HEK293 (cell line): ENCODE measurements at regions not wholly inside any gene's neighbourhood (a gene's known extent, or its start where the extent isn't known, plus 50 kb on each side); places are given as distances from the start of the nearest gene placed in this dataset.

Experiments
- CTCF ChIA-PET: fragments of 350-600 bp; formaldehyde crosslinking; extraction: SDS; loops from one replicate; lab custom pipeline; 2021; ENCODE audit warnings: antibody characterized with exemption; lab: Yijun Ruan, JAX
- POLR2A ChIA-PET: fragments of 300-600 bp; formaldehyde crosslinking; extraction: SDS; loops from one replicate; lab custom pipeline; 2020; ENCODE audit warnings: antibody characterized with exemption, inconsistent platforms; lab: Yijun Ruan, JAX
- H3K27ac ChIP-seq: fragments of 200-500 bp; sonication (Bioruptor generic); 2 replicates; pipeline ENCODE4 v1.5.1; 2014; ENCODE audit warnings: low read depth, low read length, control low read depth, inconsistent platforms; ENCODE audit errors: extremely low read depth
- H3K36me3 ChIP-seq, 2 experiments: fragments of 200-500 bp in 1 of 2; sonication (Bioruptor generic) in 1 of 2; 1 replicate in 1 of 2; 2 replicates in 1 of 2; pipeline ENCODE4 v1.5.1; 2014 to 2017; ENCODE audit warnings: inconsistent platforms in 2 of 2, low read length in 2 of 2; ENCODE audit not compliant: control insufficient read depth in 2 of 2, insufficient read depth in 1 of 2
- H3K4me1 ChIP-seq: fragments of 200-500 bp; sonication (Bioruptor generic); 2 replicates; pipeline ENCODE4 v1.5.1; 2014; ENCODE audit warnings: mild to moderate bottlenecking, low read length, inconsistent platforms; ENCODE audit not compliant: control insufficient read depth, insufficient read depth
- H3K4me3 ChIP-seq: 2 replicates; pipeline ENCODE4 v1.5.1; 2011; ENCODE audit warnings: low read depth, mild to moderate bottlenecking, control low read depth, low read length, moderate library complexity
- H3K9me3 ChIP-seq: fragments of 200-500 bp; sonication (Bioruptor generic); 2 replicates; pipeline ENCODE4 v1.5.1; 2014; ENCODE audit warnings: low read depth, low read length, inconsistent platforms; ENCODE audit not compliant: control insufficient read depth, insufficient read depth
- GLIS1 ChIP-seq: fragments of 450-650 bp; formaldehyde crosslinking; IDR thresholded peaks from 2 replicates; pipeline ENCODE4 v1.5.1; 2016; ENCODE audit warnings: missing biosample characterization, missing genetic modification characterization
- GLIS2 ChIP-seq: fragments of 450-650 bp; formaldehyde crosslinking; IDR thresholded peaks from 2 replicates; pipeline ENCODE4 v1.5.1; 2016; ENCODE audit warnings: missing biosample characterization, missing genetic modification characterization
- KLF1 ChIP-seq: fragments of 450-650 bp; formaldehyde crosslinking; IDR thresholded peaks from 2 replicates; pipeline ENCODE4 v1.5.1; 2016; ENCODE audit warnings: missing biosample characterization, missing genetic modification characterization
- OVOL3 ChIP-seq: fragments of 450-650 bp; formaldehyde crosslinking; IDR thresholded peaks from 2 replicates; pipeline ENCODE4 v1.5.1; 2016; ENCODE audit warnings: missing biosample characterization, missing genetic modification characterization
- ZBTB26 ChIP-seq: fragments of 450-650 bp; formaldehyde crosslinking; optimal IDR thresholded peaks from 2 replicates; pipeline ENCODE3; 2016; ENCODE audit warnings: missing biosample characterization, mild to moderate bottlenecking, missing genetic modification characterization
- ZFHX2 ChIP-seq: fragments of 450-650 bp; formaldehyde crosslinking; conservative IDR thresholded peaks from 2 replicates; pipeline ENCODE4 v1.5.1; 2016; ENCODE audit warnings: missing biosample characterization, missing genetic modification characterization
- ZFP3 ChIP-seq: fragments of 450-650 bp; formaldehyde crosslinking; IDR thresholded peaks from 2 replicates; pipeline ENCODE4 v1.5.1; 2016; ENCODE audit warnings: low read depth, missing biosample characterization, missing genetic modification characterization
- ZIC2 ChIP-seq: fragments of 450-650 bp; formaldehyde crosslinking; IDR thresholded peaks from 2 replicates; pipeline ENCODE4 v1.5.1; 2016; ENCODE audit warnings: missing biosample characterization, missing genetic modification characterization
- ZNF112 ChIP-seq: fragments of 450-650 bp; formaldehyde crosslinking; IDR thresholded peaks from 2 replicates; pipeline ENCODE4 v1.5.0; 2017; ENCODE audit warnings: missing biosample characterization, missing genetic modification characterization
- ZNF16 ChIP-seq: fragments of 450-650 bp; formaldehyde crosslinking; IDR thresholded peaks from 2 replicates; pipeline ENCODE4 v1.5.1; 2016; ENCODE audit warnings: low read depth, missing biosample characterization, missing genetic modification characterization
- ZNF2 ChIP-seq: fragments of 450-650 bp; formaldehyde crosslinking; IDR thresholded peaks from 2 replicates; pipeline ENCODE4 v1.5.1; 2016; ENCODE audit warnings: missing biosample characterization, missing genetic modification characterization
- ZNF529 ChIP-seq: fragments of 450-650 bp; formaldehyde crosslinking; IDR thresholded peaks from 2 replicates; pipeline ENCODE4 v1.5.1; 2017; ENCODE audit warnings: missing genetic modification characterization, missing biosample characterization; ENCODE audit not compliant: insufficient replicate concordance
- ZNF624 ChIP-seq: fragments of 450-650 bp; formaldehyde crosslinking; IDR thresholded peaks from 2 replicates; pipeline ENCODE4 v1.5.1; 2017; ENCODE audit warnings: missing biosample characterization, missing genetic modification characterization
- ZNF658 ChIP-seq: fragments of 450-650 bp; formaldehyde crosslinking; IDR thresholded peaks from 2 replicates; pipeline ENCODE4; 2016; ENCODE audit warnings: missing biosample characterization, missing genetic modification characterization

GRCh38 chr11:119795231-119795630, 66.2 kb upstream of the NECTIN1 start:
- H3K4me1 ChIP-seq: no peaks in the 10 kb centered on the region
- no peak overlapping the region for H3K4me3 ChIP-seq
- CTCF ChIA-PET: no interaction called here
- TF ChIP-seq ZFHX2 (tag by site-specific recombination) (peak; percentile 45), ZBTB26 (tag by site-specific recombination) (no peak)
- no peaks in the 10 kb centered on the region for H3K9me3 ChIP-seq
- POLR2A ChIA-PET: no interaction called here
- H3K27ac ChIP-seq: no peak overlapping the region
- H3K36me3 ChIP-seq: no peaks in the 10 kb centered on the region

- Histone ChIP-seq H3K36me3 (no peaks in the 10 kb centered on the region), H3K4me3 (no peak overlapping the region), H3K9me3 (no peaks in the 10 kb centered on the region), H3K27ac (no peak overlapping the region), H3K4me1 (no peaks in the 10 kb centered on the region)
- TF ChIP-seq ZBTB26 (tag by site-specific recombination) (no peak), ZFP3 (tag by site-specific recombination) (no peak), ZNF2 (no peak), ZNF658 (tag by site-specific recombination) (no peak), KLF1 (tag by site-specific recombination) (no peak), ZNF112 (tag by site-specific recombination) (no peak)
- CTCF ChIA-PET: no interaction called here
- POLR2A ChIA-PET: no interaction called here
These were observed 65.8 kb upstream of the NECTIN1 start for GRCh38 chr11:119794756-119795155.

GRCh38 chr11:119794141-119794665, 65.2 kb upstream of the NECTIN1 start:
- CTCF ChIA-PET: no interaction called here
- Histone ChIP-seq H3K4me3 (no peak overlapping the region), H3K9me3 (no peaks in the 10 kb centered on the region), H3K27ac (no peak overlapping the region), H3K4me1 (no peaks in the 10 kb centered on the region), H3K36me3 (no peaks in the 10 kb centered on the region)
- TF ChIP-seq ZNF16 (tag by site-specific recombination): no peak
- no peak for TF ChIP-seq ZNF529 (tag by site-specific recombination)
- TF ChIP-seq OVOL3 (tag by site-specific recombination): no peak
- no peak for TF ChIP-seq KLF1 (tag by site-specific recombination)
- POLR2A ChIA-PET: interaction anchor here (0.6 kb wide), 1 partner anchor 64 kb away, joined by 5 read pairs; no protein-coding TSS in a partner anchor

- no peaks in the 10 kb centered on the region for H3K9me3 ChIP-seq
These were observed 64.5 kb upstream of the NECTIN1 start for GRCh38 chr11:119793335-119793984.

More at GRCh38 chr11:119793335-119793984, 64.5 kb upstream of the NECTIN1 start:
- POLR2A ChIA-PET: no interaction called here
- Histone ChIP-seq H3K36me3 (no peaks in the 10 kb centered on the region), H3K27ac (no peak overlapping the region), H3K4me3 (no peak overlapping the region), H3K4me1 (no peaks in the 10 kb centered on the region)
- CTCF ChIA-PET: interaction anchor here (0.5 kb wide), 1 partner anchor 321 kb away, joined by 3 read pairs; no protein-coding TSS in a partner anchor
- TF ChIP-seq GLIS2 (tag by site-specific recombination): 0 out of 2 replicates have a peak, but pooled peaks have one; percentile 20
- TF ChIP-seq GLIS1: peak; percentile 74
- no peak for TF ChIP-seq ZNF624 (tag by site-specific recombination)
- peak; percentile 82 for TF ChIP-seq ZIC2 (tag by site-specific recombination)
